H9 (cell line): ENCODE measurements at regions not wholly inside any gene's neighbourhood (a gene's known extent, or its start where the extent isn't known, plus 50 kb on each side); places are given as distances from the start of the nearest gene placed in this dataset.

Experiments used
- DNase-seq: peaks from one replicate; pipeline ENCODE4 v3.0.0-alpha.2; 2017
- H2AFZ ChIP-seq: one replicate; pipeline ENCODE4 v1.6.1; 2013; ENCODE audit warnings: mild to moderate bottlenecking, low read length, control low read depth, moderate library complexity
- H2AK5ac ChIP-seq: 2 replicates; pipeline ENCODE4 v1.6.1; 2013; ENCODE audit warnings: low read length, control low read depth, mixed read lengths; ENCODE audit not compliant: insufficient read length
- H2BK120ac ChIP-seq: one replicate; pipeline ENCODE4 v1.6.1; 2013; ENCODE audit warnings: low read depth, mild to moderate bottlenecking, low read length, control low read depth, inconsistent platforms; ENCODE audit not compliant: poor library complexity, severe bottlenecking
- H2BK12ac ChIP-seq: 2 replicates; pipeline ENCODE4 v1.6.1; 2013; ENCODE audit warnings: low read length, control low read depth, mixed read lengths, low read depth; ENCODE audit not compliant: insufficient read length
- H2BK15ac ChIP-seq: 2 replicates; pipeline ENCODE4 v1.6.1; 2013; ENCODE audit warnings: low read depth, low read length, control low read depth
- H2BK20ac ChIP-seq: one replicate; pipeline ENCODE4 v1.6.1; 2013; ENCODE audit warnings: low read depth, mild to moderate bottlenecking, low read length, control low read depth, inconsistent platforms; ENCODE audit not compliant: poor library complexity, severe bottlenecking
- H2BK5ac ChIP-seq: 2 replicates; pipeline ENCODE4 v1.6.1; 2013; ENCODE audit warnings: low read length, control low read depth, mixed read lengths; ENCODE audit not compliant: insufficient read length
- H3K14ac ChIP-seq: 2 replicates; pipeline ENCODE4 v1.6.1; 2013; ENCODE audit warnings: low read length, control low read depth; ENCODE audit not compliant: insufficient read depth
- H3K18ac ChIP-seq: 2 replicates; pipeline ENCODE4 v1.6.1; 2013; ENCODE audit warnings: low read depth, mild to moderate bottlenecking, mixed read lengths, low read length, control low read depth; ENCODE audit not compliant: insufficient read length
- H3K23ac ChIP-seq: 2 replicates; pipeline ENCODE4 v1.6.1; 2013; ENCODE audit warnings: low read length, control low read depth, mixed read lengths, low read depth; ENCODE audit not compliant: insufficient read length
- H3K23me2 ChIP-seq: 2 replicates; pipeline ENCODE4 v1.6.1; 2013; ENCODE audit warnings: low read depth, mild to moderate bottlenecking, mixed read lengths, low read length, control low read depth; ENCODE audit not compliant: insufficient read length, poor library complexity, severe bottlenecking
- H3K27ac ChIP-seq: 2 replicates; pipeline ENCODE4 v1.5.1; 2013; ENCODE audit warnings: low read length, control low read depth, mixed read lengths, low read depth; ENCODE audit not compliant: insufficient read length
- H3K27me3 ChIP-seq: 2 replicates; pipeline ENCODE4 v1.6.1; 2013; ENCODE audit warnings: low read length, control low read depth, inconsistent platforms; ENCODE audit not compliant: insufficient read depth
- H3K4ac ChIP-seq: 2 replicates; pipeline ENCODE4 v1.6.1; 2013; ENCODE audit warnings: low read depth, mild to moderate bottlenecking, control low read depth, inconsistent platforms, low read length, moderate library complexity
- H3K4me1 ChIP-seq: 2 replicates; pipeline ENCODE4 v1.6.1; 2013; ENCODE audit warnings: low read length, control low read depth, inconsistent platforms; ENCODE audit not compliant: insufficient read depth
- H3K4me2 ChIP-seq: 2 replicates; pipeline ENCODE4 v1.6.1; 2013; ENCODE audit warnings: low read length, control low read depth, mixed read lengths; ENCODE audit not compliant: insufficient read length, insufficient read depth
- H3K56ac ChIP-seq: 2 replicates; pipeline ENCODE4 v1.6.1; 2013; ENCODE audit warnings: low read depth, mild to moderate bottlenecking, mixed read lengths, low read length, control low read depth; ENCODE audit not compliant: insufficient read length
- H3K79me1 ChIP-seq: 2 replicates; pipeline ENCODE4 v1.6.1; 2013; ENCODE audit warnings: low read depth, mild to moderate bottlenecking, moderate library complexity, low read length, control low read depth, inconsistent platforms; ENCODE audit not compliant: insufficient read depth, poor library complexity, severe bottlenecking
- H3K79me2 ChIP-seq: 2 replicates; pipeline ENCODE4 v1.6.1; 2013; ENCODE audit warnings: low read length, control low read depth, inconsistent platforms; ENCODE audit not compliant: insufficient read depth
- H3K9ac ChIP-seq: 2 replicates; pipeline ENCODE4 v1.6.1; 2013; ENCODE audit warnings: low read length, control low read depth, mixed read lengths; ENCODE audit not compliant: insufficient read length; ENCODE audit errors: extremely low read depth
- H3K9me3 ChIP-seq: one replicate; pipeline ENCODE4 v1.6.1; 2013; ENCODE audit warnings: low read depth, low read length, inconsistent platforms; ENCODE audit not compliant: control insufficient read depth
- H3T11ph ChIP-seq: one replicate; pipeline ENCODE4 v1.6.1; 2013; ENCODE audit warnings: mild to moderate bottlenecking, low read length, control low read depth, inconsistent platforms
- H4K20me1 ChIP-seq: one replicate; pipeline ENCODE4 v1.6.1; 2013; ENCODE audit not compliant: control insufficient read depth, insufficient read length, insufficient read depth
- H4K5ac ChIP-seq: 2 replicates; pipeline ENCODE4 v1.6.1; 2013; ENCODE audit warnings: low read depth, mild to moderate bottlenecking, mixed read lengths, low read length, control low read depth; ENCODE audit not compliant: insufficient read length
- H4K8ac ChIP-seq: replicated peaks from 2 replicates; pipeline ENCODE4 v1.6.1; 2013; ENCODE audit warnings: low read length, control low read depth, mixed read lengths, low read depth; ENCODE audit not compliant: insufficient read length
- H4K91ac ChIP-seq: 2 replicates; pipeline ENCODE4 v1.6.1; 2013; ENCODE audit warnings: low read depth, mild to moderate bottlenecking, moderate library complexity, mixed read lengths, low read length, control low read depth; ENCODE audit not compliant: insufficient read length
- H3K27ac Mint-ChIP-seq, 3 experiments: 2 replicates in 2 of 3; 3 replicates in 1 of 3; pipeline ENCODE4 v1.8.0; 2020 to 2021; ENCODE audit warnings: mixed read lengths in 3 of 3, mild to moderate bottlenecking in 1 of 3, moderate library complexity in 1 of 3
- H3K27me3 Mint-ChIP-seq: 2 replicates; pipeline ENCODE4 v1.8.0; 2021; ENCODE audit warnings: low read depth, mild to moderate bottlenecking, moderate library complexity, mixed read lengths
- H3K36me3 Mint-ChIP-seq, 3 experiments: 2 replicates in 2 of 3; 3 replicates in 1 of 3; pipeline ENCODE4 v1.8.0; 2020 to 2021; ENCODE audit warnings: low read depth in 3 of 3, mixed read lengths in 3 of 3; ENCODE audit not compliant: insufficient read depth in 1 of 3
- H3K4me1 Mint-ChIP-seq, 2 experiments: 2 replicates each; pipeline ENCODE4 v1.8.0; 2020; ENCODE audit warnings: mixed read lengths in 2 of 2
- H3K4me3 Mint-ChIP-seq, 2 experiments: 2 replicates in 1 of 2; 3 replicates in 1 of 2; pipeline ENCODE4 v1.8.0; 2020 to 2021; ENCODE audit warnings: mild to moderate bottlenecking in 2 of 2, mixed read lengths in 2 of 2, moderate library complexity in 1 of 2
- H3K9me3 Mint-ChIP-seq, 2 experiments: 2 replicates in 1 of 2; 3 replicates in 1 of 2; pipeline ENCODE4 v1.8.0; 2020; ENCODE audit warnings: mild to moderate bottlenecking in 2 of 2, mixed read lengths in 2 of 2, moderate library complexity in 1 of 2
- WGBS: extraction: QIAGEN DNeasy Blood & Tissue Kit; methylation state at CpG from one replicate; pipeline ENCODE4 v1.1.7; 2013; ENCODE audit warnings: missing lambda C conversion rate, low lambda C conversion rate, mixed read lengths; ENCODE audit not compliant: insufficient read length; ENCODE audit errors: extremely low coverage; 5-methylcytosine and 5-hydroxymethylcytosine counted together
- TF ChIP-seq, protein P1 (sequence below): fragments of 200-600 bp; sonication (generic); conservative IDR thresholded peaks from 3 replicates; pipeline ENCODE4 v1.8.0; 2021; ENCODE audit warnings: antibody characterized with exemption, mild to moderate bottlenecking

DNA sequence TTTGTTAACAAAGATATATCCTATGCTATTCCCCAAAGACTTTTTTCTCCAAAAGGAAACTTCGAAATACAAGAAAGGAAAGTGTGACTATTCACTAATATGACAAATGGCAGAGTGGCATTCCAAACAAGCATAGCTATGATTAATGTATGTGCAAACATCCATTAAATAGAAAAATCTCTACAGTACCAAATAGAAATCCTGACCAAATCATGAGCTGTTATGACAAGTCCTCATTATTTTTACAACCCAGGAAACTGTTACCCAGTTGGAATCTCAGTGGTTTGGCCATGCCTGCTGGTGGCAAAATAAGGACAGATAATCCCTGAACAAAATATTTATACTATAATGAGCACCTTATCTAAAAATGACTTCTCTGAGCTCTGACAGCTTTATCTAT lies 202.1 kb downstream of the SEC23A start:
- H4K8ac ChIP-seq: no peak overlapping the region
- TF ChIP-seq, protein P1, sequence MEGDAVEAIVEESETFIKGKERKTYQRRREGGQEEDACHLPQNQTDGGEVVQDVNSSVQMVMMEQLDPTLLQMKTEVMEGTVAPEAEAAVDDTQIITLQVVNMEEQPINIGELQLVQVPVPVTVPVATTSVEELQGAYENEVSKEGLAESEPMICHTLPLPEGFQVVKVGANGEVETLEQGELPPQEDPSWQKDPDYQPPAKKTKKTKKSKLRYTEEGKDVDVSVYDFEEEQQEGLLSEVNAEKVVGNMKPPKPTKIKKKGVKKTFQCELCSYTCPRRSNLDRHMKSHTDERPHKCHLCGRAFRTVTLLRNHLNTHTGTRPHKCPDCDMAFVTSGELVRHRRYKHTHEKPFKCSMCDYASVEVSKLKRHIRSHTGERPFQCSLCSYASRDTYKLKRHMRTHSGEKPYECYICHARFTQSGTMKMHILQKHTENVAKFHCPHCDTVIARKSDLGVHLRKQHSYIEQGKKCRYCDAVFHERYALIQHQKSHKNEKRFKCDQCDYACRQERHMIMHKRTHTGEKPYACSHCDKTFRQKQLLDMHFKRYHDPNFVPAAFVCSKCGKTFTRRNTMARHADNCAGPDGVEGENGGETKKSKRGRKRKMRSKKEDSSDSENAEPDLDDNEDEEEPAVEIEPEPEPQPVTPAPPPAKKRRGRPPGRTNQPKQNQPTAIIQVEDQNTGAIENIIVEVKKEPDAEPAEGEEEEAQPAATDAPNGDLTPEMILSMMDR: no peak
- no CpG with 5 or more reads among the region's 1 CpG for WGBS
- no peak for DNase-seq
- Mint-ChIP-seq H3K9me3 (no peaks in the 10 kb centered on the region), H3K36me3 (no peaks in the 10 kb centered on the region), H3K4me3 (no peak overlapping the region), H3K27me3 (no peaks in the 10 kb centered on the region), H3K27ac (no peak overlapping the region), H3K4me1 (no peaks in the 10 kb centered on the region)
- H4K20me1 ChIP-seq: no peaks in the 10 kb centered on the region
- no peak overlapping the region for H2BK5ac ChIP-seq
- no peak overlapping the region for H4K5ac ChIP-seq
- H2AFZ ChIP-seq: no peak overlapping the region
- no peak overlapping the region for H2BK20ac ChIP-seq
- no peak overlapping the region for H3K4ac ChIP-seq
- no peak overlapping the region for H3K9ac ChIP-seq
- no peak overlapping the region for H3K27ac ChIP-seq
- H3K18ac ChIP-seq: no peak overlapping the region
- no peaks in the 10 kb centered on the region for H3K9me3 ChIP-seq
- no peak overlapping the region for H3T11ph ChIP-seq
- no peaks in the 10 kb centered on the region for H3K27me3 ChIP-seq
- H3K4me1 ChIP-seq: no peaks in the 10 kb centered on the region
- no peak overlapping the region for H3K14ac ChIP-seq
- no peak overlapping the region for H3K4me2 ChIP-seq
- H2AK5ac ChIP-seq: no peak overlapping the region
- no peaks in the 10 kb centered on the region for H3K79me2 ChIP-seq
- H3K79me1 ChIP-seq: no peaks in the 10 kb centered on the region
- H2BK120ac ChIP-seq: no peak overlapping the region
- no peak overlapping the region for H3K56ac ChIP-seq
- H3K23me2 ChIP-seq: no peaks in the 10 kb centered on the region
- H2BK15ac ChIP-seq: no peak overlapping the region
- no peak overlapping the region for H3K23ac ChIP-seq
- H4K91ac ChIP-seq: no peak overlapping the region
- no peak overlapping the region for H2BK12ac ChIP-seq
